GM19025 (cell line): ENCODE measurements at regions not wholly inside any gene's neighbourhood (a gene's known extent, or its start where the extent isn't known, plus 50 kb on each side); places are given as distances from the start of the nearest gene placed in this dataset.
"Not testable (repeated sequence)": the region's sequence is repeated elsewhere in the genome, so short reads cannot be mapped to it uniquely, and the experiment has no call there.

ENCODE experiments used
- ATAC-seq: cut with Tn5 transposase; IDR thresholded peaks from one replicate; pipeline ENCODE4 v1.9.1; 2021; ENCODE audit warnings: mild to moderate bottlenecking, low read depth, moderate library complexity; ENCODE audit not compliant: unreplicated experiment

GRCh38 chr2:189308056-189308790 lies 128.7 kb upstream of the COL5A2 start:
- no peak for ATAC-seq

GRCh38 chr2:189309331-189309730 lies 129.8 kb upstream of the COL5A2 start:
- ATAC-seq: no peak

GRCh38 chr2:189312211-189312610 lies 129.1 kb upstream of the WDR75 start:
- no peak for ATAC-seq

GRCh38 chr2:189312643-189313042 lies 128.6 kb upstream of the WDR75 start:
- no peak for ATAC-seq

- no peak for ATAC-seq
These were observed 122.5 kb upstream of the WDR75 start for GRCh38 chr2:189318761-189319160.

GRCh38 chr2:189319424-189319823 lies 121.8 kb upstream of the WDR75 start:
- not testable (repeated sequence) for ATAC-seq

- no peak for ATAC-seq
These were observed 113.1 kb upstream of the WDR75 start for GRCh38 chr2:189327879-189328847.

- ATAC-seq: no peak
These were observed 112.4 kb upstream of the WDR75 start for GRCh38 chr2:189328848-189329245.

GRCh38 chr2:189336276-189336975 lies 104.8 kb upstream of the WDR75 start:
- no peak for ATAC-seq

- no peak for ATAC-seq
These were observed 103.6 kb upstream of the WDR75 start for GRCh38 chr2:189337656-189338055.

GRCh38 chr2:189338115-189338514 lies 103.2 kb upstream of the WDR75 start:
- ATAC-seq: no peak

- no peak for ATAC-seq
These were observed 100.2 kb upstream of the WDR75 start for GRCh38 chr2:189341077-189341476.

GRCh38 chr2:189344043-189344442 lies 97.2 kb upstream of the WDR75 start:
- ATAC-seq: no peak

- peak; percentile 62 for ATAC-seq
These were observed 93.7 kb upstream of the WDR75 start for GRCh38 chr2:189347540-189347939.

GRCh38 chr2:189348369-189348768 lies 92.9 kb upstream of the WDR75 start:
- ATAC-seq: no peak

GRCh38 chr2:189350540-189351209 lies 90.6 kb upstream of the WDR75 start:
- ATAC-seq: no peak

- ATAC-seq: not testable (repeated sequence)
These were observed 89.3 kb upstream of the WDR75 start for GRCh38 chr2:189351933-189352332.

- not testable (repeated sequence) for ATAC-seq
These were observed 83.9 kb upstream of the WDR75 start for GRCh38 chr2:189357375-189357774.

GRCh38 chr2:189360861-189361260 lies 80.4 kb upstream of the WDR75 start:
- no peak for ATAC-seq

GRCh38 chr2:189362283-189362682 lies 79.0 kb upstream of the WDR75 start:
- no peak for ATAC-seq
